K562 (cell line): ENCODE measurements at regions not wholly inside any gene's neighbourhood (a gene's known extent, or its start where the extent isn't known, plus 50 kb on each side); places are given as distances from the start of the nearest gene placed in this dataset.

Experiments used
- ATAC-seq: fragments of 200-7000 bp; cut with Tn5 transposase; 3 replicates; pipeline ENCODE4 v1.9.1; 2020; ENCODE audit warnings: moderate library complexity
- BruUV-seq: library from RNA; stranded (reverse); fragments of 400-500 nt; replicated peaks from 2 replicates; lab custom pipeline; 2021; lab: Mats Ljungman, UMichigan
- CTCF ChIA-PET: fragments of 300-600 bp; formaldehyde crosslinking; extraction: SDS; loops from one replicate; lab custom pipeline; 2021; ENCODE audit warnings: low intra/inter-chr PET ratio; lab: Yijun Ruan, JAX
- POLR2A ChIA-PET: fragments of 300-600, 350-650 bp; sonication (Branson Sonifier 250); formaldehyde crosslinking; extraction: SDS; loops from one replicate; lab custom pipeline; 2021; ENCODE audit warnings: antibody characterized with exemption, inconsistent platforms; lab: Yijun Ruan, JAX
- DNase-seq, 4 experiments: peaks; one replicate each; pipeline versions ENCODE4 v3.0.0 to v3.0.0-alpha.2; 2011 to 2018; ENCODE audit warnings: low spot score in 3 of 4, mixed read lengths in 3 of 4; ENCODE audit errors: extremely low read depth in 1 of 4
- FAIRE-seq: peaks from 2 replicates; lab custom pipeline; 2011; peaks lifted over from hg19 to GRCh38; lab: Jason Lieb, UNC
- H2AFZ ChIP-seq: 2 replicates; pipeline ENCODE4 v1.6.0; 2011; ENCODE audit warnings: low read depth, low read length, control low read depth, inconsistent platforms
- H3K27ac ChIP-seq: fragments of 200-600 bp; 3 replicates; pipeline ENCODE4 v1.8.0; 2011; ENCODE audit warnings: low read depth, mild to moderate bottlenecking, control low read depth, inconsistent platforms, low read length, moderate library complexity, mixed read lengths; ENCODE audit errors: extremely low read depth
- H3K27me3 ChIP-seq, 2 experiments: fragments of 300-600 bp in 1 of 2; 2 replicates in 1 of 2; 3 replicates in 1 of 2; pipeline versions ENCODE4 v1.6.0 to v1.8.0; 2011; ENCODE audit warnings: inconsistent platforms in 2 of 2, low read length in 2 of 2, mild to moderate bottlenecking in 1 of 2, mixed read lengths in 1 of 2, moderate library complexity in 1 of 2; ENCODE audit not compliant: control insufficient read depth in 2 of 2, insufficient read depth in 2 of 2
- H3K36me3 ChIP-seq: fragments of 300-600 bp; 3 replicates; pipeline ENCODE4 v1.8.0; 2011; ENCODE audit warnings: mild to moderate bottlenecking, low read length, inconsistent platforms; ENCODE audit not compliant: control insufficient read depth, insufficient read depth
- H3K4me1 ChIP-seq, 2 experiments: fragments of 200-600 bp in 1 of 2; replicated peaks in 1 of 2; 2 replicates in 1 of 2; 3 replicates in 1 of 2; pipeline versions ENCODE4 v1.5.1 to v1.8.0; 2011; ENCODE audit warnings: inconsistent platforms in 2 of 2, low read length in 2 of 2, mild to moderate bottlenecking in 1 of 2, mixed read lengths in 1 of 2, moderate library complexity in 1 of 2; ENCODE audit not compliant: control insufficient read depth in 2 of 2, insufficient read depth in 2 of 2
- H3K4me2 ChIP-seq: 2 replicates; pipeline ENCODE4 v1.6.1; 2011; ENCODE audit warnings: low read length, control low read depth, inconsistent platforms, mixed read lengths; ENCODE audit not compliant: insufficient read depth
- H3K4me3 ChIP-seq: fragments of 200-600 bp; sonication (generic), shearing (Covaris generic); 2 replicates; pipeline ENCODE4 v1.5.1; 2016; ENCODE audit warnings: control low read depth, inconsistent platforms
- H3K79me2 ChIP-seq: fragments of 200-600 bp; 3 replicates; pipeline ENCODE4 v1.8.0; 2011; ENCODE audit warnings: low read length, inconsistent platforms; ENCODE audit not compliant: control insufficient read depth, insufficient read depth
- H3K9ac ChIP-seq, 2 experiments: 2 replicates each; pipeline versions ENCODE4 v1.6.0 to v1.6.1; 2011; ENCODE audit warnings: low read depth in 2 of 2, low read length in 2 of 2, control low read depth in 1 of 2, inconsistent platforms in 1 of 2, mild to moderate bottlenecking in 1 of 2, mixed read lengths in 1 of 2; ENCODE audit not compliant: insufficient read depth in 1 of 2
- H3K9me1 ChIP-seq: one replicate; pipeline ENCODE4 v1.6.0; 2011; ENCODE audit warnings: inconsistent platforms, mild to moderate bottlenecking, low read length, moderate library complexity; ENCODE audit not compliant: control insufficient read depth, insufficient read depth
- H3K9me3 ChIP-seq: replicated peaks from 2 replicates; pipeline ENCODE4 v1.5.1; 2011; ENCODE audit warnings: low read depth, low read length, inconsistent platforms; ENCODE audit not compliant: control insufficient read depth, insufficient read depth
- H4K20me1 ChIP-seq: replicated peaks from 2 replicates; pipeline ENCODE4 v1.6.1; 2011; ENCODE audit warnings: low read length, inconsistent platforms, mixed read lengths; ENCODE audit not compliant: control insufficient read depth, insufficient read depth
- E2F8 ChIP-seq: fragments of 450-650 bp; IDR thresholded peaks from 2 replicates; pipeline ENCODE4 v1.7.1; 2018; ENCODE audit warnings: mild to moderate bottlenecking, low read depth; ENCODE audit not compliant: partially characterized antibody
- KAT2B ChIP-seq: IDR thresholded peaks from one replicate; pipeline ENCODE4 v1.6.1; 2012; ENCODE audit warnings: low read depth, mild to moderate bottlenecking, control low read depth, inconsistent platforms, low read length, moderate library complexity
- MXI1 ChIP-seq: IDR thresholded peaks from 2 replicates; pipeline ENCODE4 v1.6.1; 2011; ENCODE audit warnings: low read depth, mild to moderate bottlenecking, improper control_type of control experiment, low read length
- PBX2 ChIP-seq, 2 experiments: IDR thresholded peaks in 1 of 2; conservative IDR thresholded peaks in 1 of 2; 2 replicates each; pipeline ENCODE4 v1.6.1; 2016; ENCODE audit warnings: low read depth in 2 of 2, mild to moderate bottlenecking in 1 of 2, missing compliant biosample characterization in 1 of 2, missing genetic modification characterization in 1 of 2, moderate library complexity in 1 of 2
- PREB ChIP-seq: sonication (generic); formaldehyde crosslinking; IDR thresholded peaks from 2 replicates; pipeline ENCODE4 v1.8.1; 2023; ENCODE audit warnings: mild to moderate bottlenecking, missing genetic modification reagents
- RBFOX2 ChIP-seq: fragments of 200-400 bp; formaldehyde crosslinking; IDR thresholded peaks from 2 replicates; pipeline ENCODE4 v1.6.1; 2017; ENCODE audit warnings: low read depth, mild to moderate bottlenecking, low read length, moderate library complexity
- WGBS: fragments of 100-300 bp; shearing (Covaris generic); methylation state at CpG from one replicate; pipeline ENCODE4 v1.1.6; 2016; ENCODE audit warnings: low coverage, mixed read lengths; ENCODE audit not compliant: insufficient coverage; ENCODE audit errors: missing lambda C conversion rate; 5-methylcytosine and 5-hydroxymethylcytosine counted together
- in situ Hi-C: fragments of 300-500 bp; cut with MboI; formaldehyde crosslinking; loops from 4 replicates; pipeline ENCODE4 v1.15.0; 2018; ENCODE audit warnings: inconsistent platforms, mixed read lengths
- intact Hi-C: fragments of 100-400 bp; cut with micrococcal nuclease; formaldehyde crosslinking; loops from 2 replicates; pipeline ENCODE4 v1.14.2; 2022

- Histone ChIP-seq H3K9me3 (no peaks in the 10 kb centered on the region; the same call in 1 of the 2 replicates), H4K20me1 (no peaks in the 10 kb centered on the region), H3K9me1 (no peaks in the 10 kb centered on the region), H3K4me3 (no peak overlapping the region), H3K36me3 (no peaks in the 10 kb centered on the region), H3K9ac (no peak overlapping the region), H3K27ac (no peak overlapping the region), H3K4me1 (no peaks in the 10 kb centered on the region), H3K27me3 (no peaks in the 10 kb centered on the region), H3K79me2 (no peaks in the 10 kb centered on the region), H2AFZ (no peak overlapping the region), H3K4me2 (no peak overlapping the region)
- no peak for DNase-seq
- no peak for TF ChIP-seq PBX2 (CRISPR knock-in tag; IDR thresholded peaks at IDR 0.05; ENCODE audit: low read depth)
- no peak for TF ChIP-seq PBX2 (tag; conservative IDR thresholded peaks at IDR 0.05; ENCODE audit: low read depth)
- TF ChIP-seq E2F8: no peak
- no peak for TF ChIP-seq PREB (CRISPR knock-in tag)
- TF ChIP-seq RBFOX2: no peak
- TF ChIP-seq MXI1: no peak
- no peak for TF ChIP-seq KAT2B
- in situ Hi-C loops: no loop called here
- no TSS peak for BruUV-seq
- POLR2A ChIA-PET: no interaction called here
- intact Hi-C loops: no loop called here
- CTCF ChIA-PET: no interaction called here
- FAIRE-seq: no peak
- no peak for ATAC-seq
- WGBS: 0% methylated on average over 3 of the region's 3 CpGs
Measured at GRCh38 chr18:71322201-71322600, 1033.4 kb downstream of the SOCS6 start.
